ENCODE measurements at regions not wholly inside any gene's neighbourhood (a gene's known extent, or its start where the extent isn't known, plus 50 kb on each side); places are given as distances from the start of the nearest gene placed in this dataset.

GRCh38 chr5:174338185-174339010 lies 292.9 kb downstream of the NSG2 start:
- DNase-seq, result peak; percentile 40

- DNase-seq, result no peak
Observed at GRCh38 chr5:174339130-174339529, 293.6 kb downstream of the NSG2 start.

DNA sequence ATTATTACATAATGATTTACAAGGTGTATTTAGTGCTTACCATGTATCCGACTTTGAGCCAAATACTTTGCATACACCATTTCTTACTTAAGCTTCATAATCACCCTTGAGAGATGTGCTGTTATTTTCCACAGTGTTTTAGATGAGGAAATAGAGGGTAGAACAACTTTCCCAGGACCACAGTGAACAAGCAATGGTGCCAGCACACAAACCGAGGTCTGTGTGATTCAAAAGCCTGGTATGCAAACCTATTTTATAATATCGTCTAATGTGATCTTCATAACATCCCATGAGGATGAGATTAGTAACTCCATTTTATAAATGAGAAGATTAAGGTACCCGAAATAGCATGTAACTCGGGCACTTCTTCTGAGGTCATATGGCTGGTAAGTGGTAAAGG lies 294.7 kb downstream of the NSG2 start:
- no peak for DNase-seq

DNA sequence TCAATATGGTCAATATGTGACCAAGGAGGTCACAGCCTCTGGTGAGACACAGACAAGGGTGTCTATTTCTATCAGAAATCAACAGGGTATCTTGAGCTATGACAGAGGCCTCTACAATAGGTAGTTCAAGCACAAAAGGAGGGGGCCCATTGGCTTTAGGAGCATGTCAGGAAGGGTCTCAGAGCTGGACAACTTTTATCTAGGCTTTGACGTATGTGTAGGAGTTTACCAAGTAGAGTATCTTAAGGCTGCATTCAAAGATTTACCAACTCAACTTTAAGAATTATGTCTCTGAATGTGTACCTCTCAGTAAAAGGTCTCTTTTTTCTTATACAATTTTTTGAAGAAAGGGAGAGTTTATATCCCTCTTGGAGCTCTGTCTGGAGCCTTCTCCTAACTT lies 297.2 kb downstream of the NSG2 start:
- DNase-seq, result no peak

DNA sequence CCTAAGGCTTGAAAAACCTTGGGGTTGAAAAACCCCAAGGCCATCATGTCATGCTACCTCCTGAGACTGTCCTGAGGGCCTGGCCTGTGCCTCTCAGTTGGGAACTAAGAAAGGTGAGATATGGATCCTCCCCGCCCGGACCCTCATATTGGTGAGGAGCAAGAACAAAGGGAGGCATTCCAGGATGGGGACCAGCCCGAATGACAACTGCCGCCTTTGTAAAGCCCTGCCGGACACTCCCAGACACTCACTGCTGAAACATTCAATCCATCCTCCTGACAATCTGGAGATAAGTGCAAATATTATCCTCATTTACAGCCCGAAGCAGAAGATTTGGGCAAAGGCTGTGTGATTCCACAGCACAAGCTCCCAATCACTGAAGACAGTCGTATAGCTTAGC lies 298.3 kb downstream of the NSG2 start:
- DNase-seq, result no peak

- no peak for DNase-seq
Observed at GRCh38 chr5:174344335-174344734, 298.8 kb downstream of the NSG2 start.

DNA sequence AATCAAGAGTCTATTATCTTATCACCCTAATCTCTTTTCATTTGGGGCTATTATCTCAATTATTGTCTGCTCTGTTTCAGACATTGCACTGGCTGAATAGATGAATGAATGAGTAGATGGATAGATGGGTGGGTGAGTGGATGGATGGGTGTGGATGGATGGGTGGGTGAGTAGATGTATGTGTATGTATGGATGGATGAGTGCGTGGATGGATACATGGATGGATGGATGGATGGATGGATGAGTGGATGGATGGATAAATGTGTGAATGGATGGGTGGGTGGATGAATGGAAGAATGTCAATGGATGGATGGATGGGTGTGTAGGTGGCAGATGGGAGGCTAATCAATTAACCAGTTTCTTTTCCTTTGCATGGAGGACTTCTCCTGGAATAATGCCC lies 301.7 kb downstream of the NSG2 start:
- no peak for DNase-seq

DNA sequence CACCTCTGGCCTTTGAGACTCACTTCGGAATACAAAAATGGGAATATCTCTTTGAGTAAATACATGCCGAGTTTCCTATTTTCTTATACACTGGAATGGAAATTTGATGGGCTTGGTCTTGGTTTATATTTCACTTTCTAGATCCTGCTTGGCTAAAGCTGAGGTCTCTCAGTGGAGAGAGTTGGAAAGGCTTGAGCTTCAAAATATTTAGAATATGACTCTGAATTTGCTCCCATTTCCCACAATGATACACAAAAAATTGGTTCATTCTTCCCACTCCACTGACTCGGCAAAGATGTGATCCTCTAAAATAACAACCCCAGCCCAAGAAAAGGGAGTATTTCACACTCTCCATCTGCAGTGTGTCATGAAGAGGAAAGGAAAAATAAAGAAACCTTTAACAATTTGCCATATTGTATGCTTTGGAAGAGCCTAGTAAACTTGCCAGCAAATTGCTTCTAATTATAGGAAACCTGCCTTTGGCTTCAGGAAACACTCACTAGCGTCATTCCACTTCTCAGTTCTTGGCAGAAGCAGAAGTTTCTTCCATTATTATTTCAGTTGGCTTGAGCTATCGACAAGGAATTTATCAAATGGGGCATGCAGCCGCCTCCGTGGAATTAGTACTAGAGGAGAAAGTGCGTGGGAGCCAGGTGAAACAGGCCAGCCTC lies 302.9 kb downstream of the NSG2 start:
- no peak for DNase-seq

- DNase-seq, result no peak
Observed at GRCh38 chr5:174352681-174353080, 307.2 kb downstream of the NSG2 start.

DNA sequence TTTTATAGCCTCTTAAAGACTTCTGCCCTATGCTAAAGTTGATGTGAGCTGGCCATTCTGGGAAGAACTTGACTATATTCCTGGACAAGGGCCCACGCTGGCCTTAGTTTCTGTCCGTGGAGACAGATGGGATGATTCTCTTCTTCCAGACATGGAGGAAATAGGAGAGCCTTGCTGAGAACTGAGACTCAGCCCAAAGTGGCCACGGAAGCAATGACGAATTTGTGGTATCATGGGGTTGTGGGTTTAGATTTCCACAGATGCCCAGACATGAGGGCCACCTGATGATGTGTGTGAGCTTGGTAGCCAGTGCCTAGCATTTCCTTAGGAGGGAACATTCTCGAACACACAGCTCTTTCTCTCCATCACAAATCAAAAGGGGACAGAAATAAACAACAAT lies 309.1 kb downstream of the NSG2 start:
- DNase-seq, result no peak

DNA sequence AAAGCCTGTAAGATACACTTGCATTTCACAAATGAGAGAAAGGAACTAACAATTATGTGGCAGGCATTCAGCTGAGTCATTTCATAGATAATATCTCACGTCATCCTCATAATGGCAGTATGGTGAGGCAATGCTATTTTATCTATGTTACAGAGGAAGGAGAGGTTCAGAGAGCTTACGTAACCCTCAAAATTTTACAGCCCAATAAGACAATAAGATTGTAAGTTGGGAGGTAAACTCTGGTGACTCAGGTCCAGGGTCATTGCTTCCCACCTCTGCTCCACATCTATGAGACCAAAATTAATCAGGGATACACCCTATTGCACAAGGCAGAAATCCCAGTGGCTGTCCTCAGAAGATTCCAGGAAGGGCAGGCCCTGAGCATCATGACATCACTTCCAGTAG lies 309.7 kb downstream of the NSG2 start:
- no peak for DNase-seq

GRCh38 chr5:174355995-174356394 lies 310.5 kb downstream of the NSG2 start:
- DNase-seq, result no peak

GRCh38 chr5:174356536-174356935 lies 311.0 kb downstream of the NSG2 start:
- DNase-seq, result no peak

GRCh38 chr5:174358276-174358675 lies 312.8 kb downstream of the NSG2 start:
- DNase-seq, result no peak

DNA sequence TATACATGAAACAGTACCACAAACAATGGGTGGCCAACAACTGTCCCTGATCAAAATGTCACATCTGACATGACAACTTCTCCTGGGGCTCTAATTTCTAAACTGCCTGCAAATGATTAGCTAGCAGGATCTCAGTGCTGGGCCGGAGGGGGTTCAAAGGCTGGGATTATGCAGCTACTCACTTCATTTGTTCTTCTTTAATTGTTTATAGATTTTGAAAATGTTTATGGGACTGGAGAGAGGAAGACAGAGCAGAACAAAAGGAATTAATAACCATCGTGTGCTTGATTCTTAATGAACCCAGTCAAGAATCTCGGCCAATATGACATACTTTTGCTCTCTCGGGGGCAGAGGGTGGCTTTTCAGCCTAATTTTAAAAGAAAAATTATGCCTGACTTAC lies 313.6 kb downstream of the NSG2 start:
- DNase-seq, result no peak

- DNase-seq, result no peak
Observed at GRCh38 chr5:174362514-174362913, 317.0 kb downstream of the NSG2 start.

- no peak for DNase-seq
Observed at GRCh38 chr5:174363934-174364333, 318.4 kb downstream of the NSG2 start.

GRCh38 chr5:174364676-174365075 lies 319.2 kb downstream of the NSG2 start:
- DNase-seq, result no peak

DNA sequence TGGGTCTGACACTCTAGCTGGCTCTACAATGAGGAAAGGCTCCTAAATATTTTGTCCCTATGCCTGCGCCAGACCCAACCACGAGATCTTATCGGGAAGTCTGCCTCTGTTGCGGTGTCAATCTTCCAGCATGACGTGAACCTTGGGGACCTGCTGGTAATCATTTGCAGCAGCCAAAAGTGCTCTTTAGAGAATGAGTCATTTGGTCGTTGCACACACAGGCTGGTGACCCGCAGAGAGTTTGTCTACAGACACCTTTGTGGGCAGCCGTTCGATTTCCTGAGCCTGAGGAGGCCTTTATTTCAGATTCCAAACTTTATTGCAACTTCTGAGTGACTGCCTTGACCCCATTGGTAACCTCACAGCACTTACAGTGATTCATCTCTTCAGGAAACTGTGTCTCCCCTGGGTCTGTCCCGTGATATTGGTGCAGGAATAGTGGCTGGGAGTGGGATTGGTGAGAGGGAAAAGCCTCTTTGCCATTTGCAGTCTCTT lies 326.1 kb downstream of the NSG2 start:
- DNase-seq, result no peak

GRCh38 chr5:174374206-174374605 lies 328.7 kb downstream of the NSG2 start:
- DNase-seq, result no peak

DNA sequence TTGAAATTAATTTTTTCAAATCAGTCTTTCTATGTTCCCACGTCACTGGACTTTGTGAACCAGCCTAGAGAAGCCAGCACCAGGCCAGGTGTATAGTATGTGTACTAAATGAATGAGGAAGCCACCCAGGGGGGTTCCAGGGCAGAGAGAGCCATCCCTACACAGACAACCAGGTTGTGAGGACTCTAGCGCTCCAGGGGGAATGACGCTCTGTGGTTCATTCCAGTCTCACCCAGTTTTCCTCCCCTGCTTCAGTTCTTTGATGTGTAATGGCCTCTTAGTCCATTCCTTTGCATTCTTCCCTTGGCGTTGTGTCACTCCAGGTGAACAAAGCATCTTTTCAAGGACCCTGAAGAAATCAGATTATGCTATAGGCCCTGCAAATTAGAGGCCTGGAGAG lies 330.6 kb downstream of the NSG2 start:
- DNase-seq, result no peak

DNA sequence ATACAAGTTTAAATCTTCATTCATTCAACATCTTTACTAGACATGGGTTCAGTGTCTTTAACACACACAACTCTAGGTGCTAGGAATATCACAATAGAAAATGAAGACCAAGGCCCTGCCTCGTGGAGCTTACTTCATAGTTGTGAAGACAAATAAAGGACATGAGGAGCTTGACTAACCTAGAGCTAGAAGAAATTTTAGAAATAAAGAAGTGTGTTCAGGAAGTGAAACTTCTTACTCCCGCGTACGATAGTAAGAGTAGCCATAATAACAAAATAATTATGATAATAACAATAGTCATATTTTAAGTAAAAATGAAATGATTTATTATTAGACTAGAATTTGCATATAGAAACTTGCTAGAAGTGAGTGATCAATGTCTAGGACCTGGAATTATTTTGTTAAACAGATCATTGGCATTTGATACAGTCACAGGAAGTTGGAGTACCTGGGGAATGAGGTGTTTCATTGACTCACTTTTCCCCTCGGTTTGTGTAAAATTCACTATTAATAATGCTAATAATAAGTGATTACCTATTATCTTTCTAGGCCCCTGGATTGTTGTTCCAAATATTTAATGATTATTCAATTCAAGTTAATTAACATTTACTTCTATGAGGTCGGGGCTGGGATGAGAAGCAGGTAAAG lies 331.3 kb downstream of the NSG2 start:
- no peak for DNase-seq

- DNase-seq, result no peak
Observed at GRCh38 chr5:174378121-174378874, 332.8 kb downstream of the NSG2 start.
